Activated B cell treated with CpG ODN at 0.5 μM for 24 hours (primary cell): ENCODE measurements at regions not wholly inside any gene's neighbourhood (a gene's known extent, or its start where the extent isn't known, plus 50 kb on each side); places are given as distances from the start of the nearest gene placed in this dataset.

Experiments used
- ATAC-seq: fragments of 200-7000 bp; cut with Tn5 transposase; one replicate; pipeline ENCODE4 v1.10.0; 2021; ENCODE audit warnings: low read depth, mild to moderate bottlenecking, moderate library complexity
- CTCF ChIA-PET: fragments of 350-600 bp; sonication (Branson Sonifier 250); formaldehyde crosslinking; loops from one replicate; lab custom pipeline; 2021; ENCODE audit warnings: antibody characterized with exemption; lab: Charles Lee
- POLR2A ChIA-PET: fragments of 350-600 bp; sonication (Branson Sonifier 250); formaldehyde crosslinking; loops from one replicate; lab custom pipeline; 2021; ENCODE audit warnings: antibody characterized with exemption; lab: Charles Lee
- DNase-seq: peaks from one replicate; pipeline ENCODE4 v3.0.0; 2022
- H3K27ac Mint-ChIP-seq: one replicate; pipeline ENCODE4 v1.8.0; 2020; ENCODE audit warnings: mixed read lengths
- H3K27me3 Mint-ChIP-seq: one replicate; pipeline ENCODE4 v1.8.0; 2021; ENCODE audit warnings: mixed read lengths
- H3K36me3 Mint-ChIP-seq: one replicate; pipeline ENCODE4 v1.8.0; 2021; ENCODE audit warnings: low read depth, mixed read lengths
- H3K4me1 Mint-ChIP-seq: one replicate; pipeline ENCODE4 v1.8.0; 2021; ENCODE audit warnings: mixed read lengths
- H3K4me3 Mint-ChIP-seq: one replicate; pipeline ENCODE4 v1.8.0; 2020; ENCODE audit warnings: mild to moderate bottlenecking, mixed read lengths
- H3K9me3 Mint-ChIP-seq: one replicate; pipeline ENCODE4 v1.8.0; 2020; ENCODE audit warnings: mixed read lengths
- intact Hi-C: fragments of 100-400 bp; cut with micrococcal nuclease; formaldehyde crosslinking; loops from one replicate; pipeline ENCODE4 v1.15.1; 2024
- TF ChIP-seq, protein P1 (sequence below): fragments of 200-600 bp; IDR thresholded peaks from one replicate; pipeline ENCODE4 v1.8.0; 2022; ENCODE audit warnings: antibody characterized with exemption, mild to moderate bottlenecking

DNA sequence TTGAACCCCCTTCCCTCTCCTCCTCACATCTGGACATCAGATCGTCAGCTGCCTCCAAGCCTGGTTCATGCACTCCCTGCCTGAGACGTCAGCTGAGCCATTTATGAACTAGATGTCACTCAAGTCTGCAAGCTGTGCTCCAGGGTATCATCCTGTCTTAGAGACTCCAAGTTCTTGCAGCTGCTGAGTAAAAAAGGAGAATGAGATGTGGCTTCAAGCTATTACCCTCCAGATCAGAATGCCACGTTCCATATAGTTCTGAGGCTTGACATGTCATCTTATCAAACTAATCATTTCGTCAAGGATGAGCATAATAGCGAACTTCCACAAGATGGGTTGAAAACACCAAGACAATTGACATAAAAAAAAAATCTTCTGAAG is 766.3 kb downstream of the TBL1XR1 start:
- CTCF ChIA-PET: no interaction called here
- intact Hi-C loops: no loop called here
- no peak overlapping the region for H3K27ac Mint-ChIP-seq
- POLR2A ChIA-PET: no interaction called here
- DNase-seq (no peak), ATAC-seq (no peak)
- H3K4me3 Mint-ChIP-seq: no peak overlapping the region
- no peaks in the 10 kb centered on the region for H3K9me3 Mint-ChIP-seq
- TF ChIP-seq, protein P1, sequence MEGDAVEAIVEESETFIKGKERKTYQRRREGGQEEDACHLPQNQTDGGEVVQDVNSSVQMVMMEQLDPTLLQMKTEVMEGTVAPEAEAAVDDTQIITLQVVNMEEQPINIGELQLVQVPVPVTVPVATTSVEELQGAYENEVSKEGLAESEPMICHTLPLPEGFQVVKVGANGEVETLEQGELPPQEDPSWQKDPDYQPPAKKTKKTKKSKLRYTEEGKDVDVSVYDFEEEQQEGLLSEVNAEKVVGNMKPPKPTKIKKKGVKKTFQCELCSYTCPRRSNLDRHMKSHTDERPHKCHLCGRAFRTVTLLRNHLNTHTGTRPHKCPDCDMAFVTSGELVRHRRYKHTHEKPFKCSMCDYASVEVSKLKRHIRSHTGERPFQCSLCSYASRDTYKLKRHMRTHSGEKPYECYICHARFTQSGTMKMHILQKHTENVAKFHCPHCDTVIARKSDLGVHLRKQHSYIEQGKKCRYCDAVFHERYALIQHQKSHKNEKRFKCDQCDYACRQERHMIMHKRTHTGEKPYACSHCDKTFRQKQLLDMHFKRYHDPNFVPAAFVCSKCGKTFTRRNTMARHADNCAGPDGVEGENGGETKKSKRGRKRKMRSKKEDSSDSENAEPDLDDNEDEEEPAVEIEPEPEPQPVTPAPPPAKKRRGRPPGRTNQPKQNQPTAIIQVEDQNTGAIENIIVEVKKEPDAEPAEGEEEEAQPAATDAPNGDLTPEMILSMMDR: no peak
- no peaks in the 10 kb centered on the region for H3K4me1 Mint-ChIP-seq
- H3K36me3 Mint-ChIP-seq: no peaks in the 10 kb centered on the region
- no peaks in the 10 kb centered on the region for H3K27me3 Mint-ChIP-seq

DNA sequence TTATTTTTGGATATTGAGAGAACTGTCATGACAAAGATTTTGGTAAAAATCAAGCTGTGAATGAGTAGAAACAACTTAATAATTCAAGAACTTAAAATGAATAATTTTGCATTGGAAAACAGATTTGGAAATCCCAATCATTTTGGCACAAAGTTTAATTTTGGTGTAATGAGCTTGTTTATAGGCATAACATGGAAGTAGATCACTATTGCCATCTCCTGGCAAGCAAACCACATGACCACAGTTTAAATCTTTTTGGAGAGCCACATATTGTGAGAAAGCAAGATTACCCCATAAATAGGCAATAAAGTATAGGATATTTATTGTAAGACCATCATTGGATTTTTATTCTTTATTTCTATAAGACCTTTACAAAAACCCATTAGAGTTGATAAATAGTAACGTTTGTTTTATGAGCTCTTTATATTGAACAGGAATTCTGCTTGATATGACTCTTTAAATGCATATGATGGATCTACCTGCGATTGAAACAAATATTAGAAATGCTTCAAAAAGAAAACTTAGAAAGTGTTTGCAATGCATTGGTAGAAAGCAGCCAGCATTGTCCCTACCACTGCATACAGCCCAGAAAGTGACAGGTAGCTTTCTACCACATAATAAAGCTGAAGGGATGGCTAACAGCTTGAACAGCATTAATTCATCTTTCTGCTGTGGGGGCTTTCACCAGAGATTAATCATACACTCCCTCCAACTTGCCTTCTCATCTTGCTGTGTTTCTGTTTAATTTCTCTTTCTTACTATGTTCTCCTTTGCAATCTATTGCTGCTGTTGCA is 766.8 kb downstream of the TBL1XR1 start:
- Mint-ChIP-seq H3K27ac (no peak overlapping the region), H3K4me3 (no peak overlapping the region), H3K27me3 (no peaks in the 10 kb centered on the region), H3K36me3 (no peaks in the 10 kb centered on the region), H3K9me3 (no peaks in the 10 kb centered on the region), H3K4me1 (no peaks in the 10 kb centered on the region)
- no peak for DNase-seq
- POLR2A ChIA-PET: no interaction called here
- intact Hi-C loops: no loop called here
- CTCF ChIA-PET: no interaction called here
- TF ChIP-seq, protein P1: no peak
- no peak for ATAC-seq

DNA sequence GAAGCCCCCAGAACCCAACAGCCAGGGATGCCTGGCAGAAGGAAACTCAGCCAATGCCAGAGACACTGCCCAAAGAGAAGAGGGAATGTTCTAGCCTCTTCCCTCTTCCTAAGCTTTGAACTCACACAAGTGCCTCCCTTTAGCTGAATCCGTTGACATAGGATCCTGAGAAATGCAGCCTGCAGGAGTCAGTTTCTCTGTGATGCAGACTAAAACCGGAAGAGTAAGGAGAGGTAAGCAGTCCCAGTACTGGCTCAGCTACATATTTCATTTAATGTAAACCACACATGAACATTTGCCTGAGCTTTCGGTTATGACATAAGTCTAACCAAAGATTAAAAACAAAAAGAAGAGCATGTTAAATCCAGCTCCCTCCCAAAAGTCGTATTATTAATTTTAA is 768.7 kb downstream of the TBL1XR1 start:
- Mint-ChIP-seq H3K4me3 (no peak overlapping the region), H3K36me3 (no peaks in the 10 kb centered on the region), H3K4me1 (no peaks in the 10 kb centered on the region), H3K9me3 (no peaks in the 10 kb centered on the region), H3K27ac (no peak overlapping the region), H3K27me3 (no peaks in the 10 kb centered on the region)
- TF ChIP-seq, protein P1: no peak
- POLR2A ChIA-PET: no interaction called here
- no peak for DNase-seq
- CTCF ChIA-PET: no interaction called here
- intact Hi-C loops: no loop called here
- ATAC-seq: no peak

DNA sequence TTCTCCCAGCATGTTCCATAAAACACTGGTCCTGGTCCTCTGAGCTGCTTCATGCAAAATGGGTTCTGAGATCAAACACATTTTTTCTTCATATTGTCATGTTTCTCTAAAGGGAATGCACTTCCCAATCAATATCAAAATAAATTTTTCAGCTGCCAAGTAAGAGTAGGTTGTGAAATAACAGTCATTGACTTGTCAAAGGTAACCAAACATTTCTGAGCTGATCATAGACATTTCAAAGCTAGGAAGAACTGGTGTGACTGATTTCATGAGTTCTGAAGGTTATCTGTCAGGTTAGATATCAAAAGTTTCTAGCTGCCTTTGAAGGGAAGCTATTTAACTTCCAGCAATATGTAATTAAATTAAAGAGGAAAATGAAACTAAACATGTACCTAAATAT is 770.9 kb downstream of the TBL1XR1 start:
- Mint-ChIP-seq H3K9me3 (no peaks in the 10 kb centered on the region), H3K27ac (no peak overlapping the region), H3K36me3 (no peaks in the 10 kb centered on the region), H3K27me3 (no peaks in the 10 kb centered on the region), H3K4me3 (no peak overlapping the region), H3K4me1 (no peaks in the 10 kb centered on the region)
- ATAC-seq (no peak), DNase-seq (no peak)
- POLR2A ChIA-PET: no interaction called here
- CTCF ChIA-PET: no interaction called here
- TF ChIP-seq, protein P1: no peak
- intact Hi-C loops: no loop called here

DNA sequence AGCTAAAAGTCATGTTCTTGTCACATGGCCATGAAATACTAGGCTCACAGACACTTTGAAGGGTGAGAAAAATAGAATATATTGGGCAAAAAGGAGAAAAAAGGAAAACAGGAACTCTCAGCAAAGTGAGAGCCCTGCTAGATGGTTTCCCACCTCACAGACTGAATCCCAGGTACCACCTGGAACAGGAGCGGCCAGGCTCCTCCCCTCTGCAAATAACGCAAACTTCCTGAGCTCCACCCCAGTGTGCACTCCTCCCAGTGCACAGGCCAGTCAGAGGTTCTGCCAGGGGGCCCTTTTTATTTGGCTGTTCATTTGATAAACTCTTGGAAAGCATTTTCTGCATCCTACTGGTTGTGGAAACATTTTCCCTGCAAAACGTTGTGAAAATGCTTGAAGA is 780.4 kb downstream of the TBL1XR1 start:
- ATAC-seq (no peak), DNase-seq (no peak)
- H3K27me3 Mint-ChIP-seq: no peaks in the 10 kb centered on the region
- no peak overlapping the region for H3K27ac Mint-ChIP-seq
- H3K9me3 Mint-ChIP-seq: no peaks in the 10 kb centered on the region
- H3K36me3 Mint-ChIP-seq: no peaks in the 10 kb centered on the region
- TF ChIP-seq, protein P1: no peak
- POLR2A ChIA-PET: no interaction called here
- no peak overlapping the region for H3K4me3 Mint-ChIP-seq
- no peaks in the 10 kb centered on the region for H3K4me1 Mint-ChIP-seq
- intact Hi-C loops: no loop called here
- CTCF ChIA-PET: no interaction called here
